ENCODE measurements at regions not wholly inside any gene's neighbourhood (a gene's known extent, or its start where the extent isn't known, plus 50 kb on each side); places are given as distances from the start of the nearest gene placed in this dataset.

DNA sequence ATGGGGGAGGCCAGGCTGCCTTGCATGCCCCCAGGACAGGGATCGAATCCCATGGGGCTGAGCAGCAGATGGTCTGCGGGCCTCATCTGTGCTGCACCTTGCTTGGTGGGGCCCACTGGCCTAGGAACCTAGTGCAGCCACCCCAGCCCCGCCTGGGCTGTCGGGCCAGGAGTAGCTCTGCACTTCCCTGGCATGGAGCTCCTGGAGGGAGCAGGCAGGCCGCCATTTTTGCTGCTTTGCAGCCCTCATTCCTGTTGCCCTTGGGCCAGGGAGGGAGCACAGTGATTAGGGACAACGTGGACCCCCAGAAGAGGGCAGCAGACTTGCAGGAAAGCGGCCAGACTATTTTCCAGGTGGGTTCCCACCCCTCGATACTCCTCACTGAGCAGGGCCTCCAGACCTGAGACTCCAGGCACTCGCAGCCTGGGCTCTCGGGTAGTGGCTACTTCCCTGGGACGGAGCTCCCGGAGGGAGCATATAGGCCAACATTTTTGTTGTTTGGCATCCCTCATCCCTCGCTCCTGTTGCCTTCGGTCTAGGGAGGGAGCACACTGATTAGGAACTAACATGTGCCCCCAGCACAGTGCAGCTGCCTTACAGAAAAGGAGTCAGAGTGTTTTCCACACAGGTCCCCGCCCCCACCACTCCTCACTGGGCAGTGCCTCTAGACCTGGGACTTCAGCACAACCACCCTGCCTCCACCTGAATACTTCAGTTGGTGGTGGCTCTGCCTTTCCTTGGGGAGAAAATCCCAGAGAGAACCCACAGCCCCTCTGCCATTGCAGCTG is 99.5 kb downstream of the MAIP1 start:
- DNase-seq = no peak

DNA sequence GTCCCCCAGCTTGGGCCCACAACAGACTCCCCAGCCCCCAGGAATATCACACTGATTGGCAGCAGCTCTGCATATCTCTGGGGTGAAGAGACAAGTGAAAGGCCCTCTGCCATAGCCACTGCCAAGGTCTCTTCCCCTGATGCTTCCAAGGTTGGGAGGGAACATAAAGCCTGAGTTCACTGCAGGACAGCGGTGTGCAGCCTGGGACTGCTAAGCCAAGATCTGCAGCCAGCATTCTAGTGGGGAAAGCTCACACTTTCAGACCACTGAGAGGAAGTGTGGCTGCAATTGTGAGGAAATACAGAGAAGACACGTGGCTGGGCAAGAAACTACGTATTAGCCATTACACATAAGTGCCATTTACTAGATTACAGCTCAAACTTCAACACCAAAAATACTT is 100.7 kb downstream of the MAIP1 start:
- DNase-seq = no peak

DNA sequence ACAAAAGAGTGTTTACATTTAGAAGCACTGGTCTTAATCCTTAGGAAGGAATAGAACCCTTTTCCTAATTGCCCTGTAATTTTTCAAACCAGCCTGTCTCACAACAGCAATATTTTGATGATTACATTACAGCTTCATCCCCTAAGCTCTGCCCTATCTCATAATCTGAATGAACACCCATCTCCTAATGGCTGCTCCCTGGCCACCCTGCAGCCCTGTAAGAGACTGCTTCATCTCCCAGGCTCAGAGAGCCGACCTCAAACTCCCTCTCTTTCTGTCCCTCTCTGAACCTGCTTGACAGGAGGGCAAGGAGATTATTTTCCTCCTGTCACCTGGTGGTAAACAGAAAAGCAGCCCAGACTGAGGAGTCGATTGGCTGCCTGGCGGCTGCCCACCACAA is 107.8 kb downstream of the MAIP1 start:
- no peak for DNase-seq

DNA sequence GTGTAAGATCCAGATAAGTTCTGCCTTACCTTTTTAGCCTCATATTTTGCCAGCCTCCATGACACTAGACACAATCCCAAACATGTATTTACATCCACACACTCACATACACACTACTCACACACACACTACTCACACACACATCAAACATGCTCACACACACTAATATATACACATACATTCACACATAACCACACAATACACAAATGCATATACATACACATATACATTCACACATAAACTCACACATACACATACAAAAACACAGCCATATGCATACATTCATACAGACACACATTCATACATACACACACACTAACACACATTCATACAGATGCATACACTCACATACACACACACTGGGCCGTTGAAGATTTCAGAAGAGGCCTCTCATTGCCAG is 109.5 kb downstream of the MAIP1 start:
- DNase-seq = no peak

DNA sequence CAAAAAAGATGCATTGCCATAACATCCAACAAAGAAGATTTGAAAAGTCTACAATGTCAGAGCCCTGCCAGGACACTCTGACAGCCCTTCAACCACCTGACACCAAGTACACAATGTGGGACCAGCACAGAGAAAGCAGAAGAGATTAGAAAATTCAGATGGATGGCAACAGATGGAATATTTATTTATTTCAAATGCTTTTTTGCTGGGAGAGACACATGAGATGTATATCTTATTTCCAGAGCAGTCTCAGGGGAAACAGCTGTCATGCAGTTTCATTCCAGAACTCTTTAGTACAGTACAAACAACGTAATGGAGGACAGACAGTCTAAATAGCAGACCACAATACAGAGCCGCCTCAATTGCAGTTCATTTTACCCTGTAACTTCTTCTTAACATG is 110.1 kb downstream of the MAIP1 start:
- DNase-seq = no peak

DNA sequence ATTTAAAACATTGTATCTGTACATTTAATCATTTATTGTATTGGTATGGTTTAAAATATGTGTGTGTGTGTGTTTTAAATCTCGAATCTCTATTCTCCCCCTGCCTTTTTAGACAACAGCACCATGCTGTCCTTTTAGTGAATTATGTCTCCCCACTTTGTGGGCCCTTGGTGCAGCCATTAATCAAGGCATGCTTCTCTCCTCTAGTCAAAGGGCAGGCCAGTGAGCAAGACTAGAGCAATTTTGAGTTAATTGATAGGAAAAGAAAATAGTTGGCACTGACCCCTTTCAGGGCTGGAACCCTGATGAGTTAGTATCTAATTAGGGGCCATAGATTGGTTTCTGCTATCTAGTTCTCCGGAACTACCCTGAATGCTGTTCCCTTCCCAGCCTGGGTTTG is 111.0 kb downstream of the MAIP1 start:
- no peak for DNase-seq

DNA sequence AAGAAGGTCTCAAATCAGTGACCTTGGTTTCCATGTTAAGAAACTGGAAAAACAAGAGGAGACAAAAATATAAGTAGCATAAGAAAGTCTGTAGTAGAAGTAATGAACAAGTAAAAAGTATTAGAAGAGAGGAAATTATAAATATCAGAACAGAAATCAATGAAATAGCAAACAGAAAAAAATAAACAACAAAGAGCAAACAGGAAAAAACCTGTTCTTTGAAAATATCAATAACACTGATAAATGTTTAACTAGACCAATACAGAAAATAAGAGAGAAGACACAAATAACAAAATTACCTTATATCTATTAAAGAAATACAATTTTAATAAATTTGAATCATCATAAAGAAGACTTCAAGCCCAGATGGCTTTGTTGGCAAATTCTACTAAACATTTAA is 113.3 kb downstream of the MAIP1 start:
- DNase-seq = no peak

DNA sequence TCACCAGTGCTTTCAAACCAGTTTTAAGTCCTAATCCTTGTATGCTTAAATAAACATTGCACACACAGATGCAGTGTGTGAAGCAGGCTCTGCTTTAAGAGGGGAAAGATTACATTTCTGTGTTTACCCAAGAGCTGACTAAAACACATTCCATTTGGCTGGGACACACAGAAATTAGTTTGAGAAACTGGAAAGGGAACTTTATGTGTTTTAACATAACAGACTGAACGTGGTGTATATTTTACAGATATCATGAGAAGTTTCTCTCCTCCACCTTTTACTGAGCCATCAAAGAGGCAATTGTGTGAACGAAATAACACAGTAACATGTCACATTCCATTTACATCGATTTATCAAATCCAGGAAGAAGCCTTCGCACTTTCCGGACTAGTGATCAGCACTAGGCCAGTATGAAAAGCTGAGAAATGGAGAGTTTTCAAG is 121.8 kb downstream of the MAIP1 start:
- peak; percentile 71 to 79 for DNase-seq

DNA sequence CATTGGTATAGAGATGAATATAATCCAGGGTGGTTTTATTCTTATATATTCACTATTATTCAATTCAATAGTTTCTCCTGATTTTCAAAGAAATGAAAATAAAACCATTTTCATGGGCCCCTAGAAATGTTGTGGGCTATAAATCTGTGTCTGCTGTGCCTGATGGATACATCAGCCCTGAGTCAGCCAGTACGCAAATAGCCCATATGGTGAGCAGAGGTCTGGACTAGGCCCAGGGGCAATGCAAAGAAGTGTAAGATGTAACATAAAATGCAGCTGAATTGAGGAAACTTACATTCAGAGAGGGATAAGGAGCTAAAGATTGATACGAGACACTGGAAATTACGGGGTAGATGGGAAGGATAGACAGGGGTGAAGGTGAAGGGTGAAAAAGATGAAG is 122.5 kb downstream of the MAIP1 start:
- no peak for DNase-seq

DNA sequence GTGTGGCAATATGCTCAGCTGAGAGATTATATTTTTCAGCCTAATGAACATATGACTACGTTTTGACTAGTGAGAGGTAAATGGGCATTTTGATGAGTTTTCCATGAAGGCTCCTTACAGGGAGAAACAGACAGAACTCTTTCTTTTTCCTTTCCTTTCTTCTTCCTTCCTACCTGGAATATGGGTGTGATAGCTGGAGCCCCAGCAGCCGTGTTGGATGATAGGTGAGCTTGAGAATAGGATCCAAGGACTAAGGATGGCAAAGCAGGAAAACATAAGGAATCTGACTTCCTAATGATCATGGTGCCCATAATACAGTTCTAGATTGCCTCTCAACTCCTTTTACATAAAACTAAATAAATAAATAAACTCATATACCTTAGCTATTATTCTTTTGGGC is 124.0 kb downstream of the MAIP1 start:
- no peak for DNase-seq

DNA sequence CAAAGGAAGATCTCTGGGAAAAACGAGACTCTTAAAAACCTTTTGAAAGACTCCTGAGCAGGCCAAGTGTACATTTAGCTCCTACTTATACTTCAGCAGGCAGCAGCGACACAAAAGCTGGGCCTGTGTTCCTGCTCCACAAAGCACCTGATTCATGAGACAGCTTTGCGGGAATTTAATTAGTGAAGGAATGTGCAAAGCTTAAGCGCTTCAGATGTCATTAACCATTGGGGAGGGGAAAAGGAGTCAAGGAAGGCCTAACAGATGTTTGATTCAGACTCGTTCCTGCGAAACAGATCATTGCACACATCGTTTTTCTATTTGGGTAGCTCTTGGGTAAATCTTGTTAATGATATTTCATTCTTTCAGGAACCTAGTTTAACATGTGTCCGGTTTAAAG is 125.9 kb downstream of the MAIP1 start:
- no peak for DNase-seq

DNA sequence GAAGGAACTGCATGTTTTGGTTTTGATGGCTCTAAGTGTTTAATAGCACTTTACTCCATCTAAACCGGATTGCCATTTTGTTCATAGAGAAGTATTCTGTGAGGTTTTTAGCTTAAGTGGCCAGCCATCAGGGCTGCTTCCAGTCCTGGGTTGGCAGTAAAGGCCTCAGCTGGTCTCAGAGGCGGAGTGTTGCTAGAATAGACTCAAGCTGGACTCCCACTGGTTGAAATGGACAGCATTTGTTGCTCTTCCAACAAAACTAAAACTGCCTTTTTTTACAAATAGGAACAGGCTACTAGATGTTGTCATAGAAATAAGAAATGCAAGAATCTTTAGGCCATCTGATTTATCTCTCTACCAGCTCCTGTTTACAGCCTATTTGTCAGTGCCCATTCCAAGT is 126.4 kb downstream of the MAIP1 start:
- DNase-seq = no peak

DNA sequence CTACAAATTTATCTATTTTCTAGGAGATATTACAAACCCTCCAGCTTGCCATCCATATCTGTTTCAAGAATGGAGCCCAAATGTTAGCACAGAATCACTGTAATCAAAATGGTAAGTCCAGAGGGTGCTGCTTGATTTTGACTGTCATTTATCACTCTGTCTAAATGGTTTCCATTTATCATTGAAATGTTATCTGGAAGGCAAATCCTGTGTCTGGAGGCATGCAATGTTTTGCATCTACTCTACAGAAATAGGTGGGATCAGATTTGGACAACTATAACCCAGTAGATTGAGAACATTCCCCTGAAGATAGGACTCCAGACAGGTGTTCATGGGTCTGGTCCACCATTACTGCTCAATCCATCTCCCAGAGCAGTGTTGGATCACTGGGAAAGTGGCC is 128.7 kb downstream of the MAIP1 start:
- no peak for DNase-seq

DNA sequence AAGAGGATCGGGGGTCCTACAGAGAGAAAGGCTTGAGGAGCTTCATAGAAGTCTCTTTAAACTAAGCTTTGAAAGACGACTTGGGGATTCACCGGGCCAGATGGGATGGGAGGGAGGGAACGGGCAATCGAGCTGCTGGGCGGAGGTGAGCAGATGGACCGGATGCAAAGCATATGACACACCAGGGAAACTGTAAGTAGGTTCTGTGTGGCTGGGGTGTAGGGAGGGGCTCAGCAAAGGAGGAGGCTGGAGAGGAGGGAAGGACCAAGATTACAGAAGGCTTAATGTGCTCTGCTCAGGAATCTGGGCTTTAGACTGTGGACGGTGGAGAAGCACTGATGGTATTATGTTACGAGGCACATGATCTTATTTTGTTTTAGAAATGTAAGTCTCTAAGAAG is 131.5 kb downstream of the MAIP1 start:
- DNase-seq = no peak

DNA sequence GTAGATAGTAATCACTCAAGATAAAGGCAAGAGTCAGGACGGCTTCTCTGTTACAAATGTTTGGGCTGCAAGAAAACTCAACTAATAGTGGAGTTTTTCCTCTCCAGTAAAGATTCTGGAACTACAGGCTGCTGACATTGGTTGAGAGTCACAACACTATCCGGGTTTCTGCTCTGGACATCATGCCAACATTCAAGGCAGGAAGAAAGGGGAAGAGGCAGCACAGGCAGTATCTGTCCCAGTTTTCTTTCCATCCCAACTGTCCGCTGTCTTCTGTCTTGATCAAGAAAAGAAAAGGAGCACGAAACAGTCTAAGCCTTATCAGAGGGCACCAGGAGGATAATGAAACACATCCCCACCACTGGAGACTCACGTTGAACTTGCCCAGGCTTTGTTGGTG is 132.1 kb downstream of the MAIP1 start:
- DNase-seq = no peak

DNA sequence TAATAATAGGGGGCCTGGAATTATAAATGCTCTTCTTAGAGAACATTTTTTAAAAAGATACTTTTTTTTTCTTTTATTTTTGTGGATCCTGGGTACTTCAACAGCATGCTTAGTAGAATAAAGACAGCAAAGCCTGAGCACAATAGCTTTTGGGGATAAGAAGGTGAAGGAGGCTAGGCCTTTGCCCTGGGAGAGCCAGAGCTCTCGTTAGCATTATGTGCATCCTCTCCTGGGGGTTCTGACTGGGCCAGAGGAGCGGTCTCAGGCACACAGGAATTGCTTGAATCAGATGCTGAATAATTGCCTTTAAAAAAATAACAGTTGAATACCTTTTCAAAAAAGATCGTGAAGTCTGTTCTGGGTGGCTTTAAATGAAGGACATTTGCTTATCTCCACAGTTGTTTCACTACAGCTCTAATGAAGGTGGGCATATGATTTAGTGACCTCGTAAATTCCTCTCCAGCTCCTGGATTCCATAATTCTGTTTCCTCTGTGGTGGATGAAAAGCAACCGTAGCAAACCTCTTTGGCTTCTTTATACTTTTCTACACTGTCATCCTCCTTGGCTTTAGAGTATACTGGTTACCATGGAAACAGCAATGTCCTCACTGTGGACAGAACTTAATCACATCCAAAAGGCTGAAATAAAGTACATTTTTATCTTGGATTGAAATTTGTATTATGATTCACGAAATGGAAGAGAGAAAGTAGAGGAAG is 133.8 kb downstream of the MAIP1 start:
- DNase-seq = no peak

DNA sequence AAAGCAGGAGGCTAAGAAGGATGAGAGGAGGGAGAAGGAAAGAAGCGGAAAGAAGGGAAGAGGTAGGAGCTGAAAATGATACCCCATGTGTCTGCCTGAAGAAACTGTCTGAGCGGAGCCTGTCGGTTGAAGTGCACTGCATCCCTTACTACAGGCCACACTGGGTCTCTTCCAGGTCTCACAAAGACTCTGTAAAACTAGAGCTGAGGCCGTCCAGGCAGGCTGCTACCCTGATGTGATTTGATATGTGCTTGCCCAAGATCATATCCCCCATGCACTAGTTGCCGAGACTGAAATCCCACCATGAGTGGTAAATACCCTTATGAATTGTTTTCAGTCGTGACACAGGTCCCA is 134.4 kb downstream of the MAIP1 start:
- no peak for DNase-seq

DNA sequence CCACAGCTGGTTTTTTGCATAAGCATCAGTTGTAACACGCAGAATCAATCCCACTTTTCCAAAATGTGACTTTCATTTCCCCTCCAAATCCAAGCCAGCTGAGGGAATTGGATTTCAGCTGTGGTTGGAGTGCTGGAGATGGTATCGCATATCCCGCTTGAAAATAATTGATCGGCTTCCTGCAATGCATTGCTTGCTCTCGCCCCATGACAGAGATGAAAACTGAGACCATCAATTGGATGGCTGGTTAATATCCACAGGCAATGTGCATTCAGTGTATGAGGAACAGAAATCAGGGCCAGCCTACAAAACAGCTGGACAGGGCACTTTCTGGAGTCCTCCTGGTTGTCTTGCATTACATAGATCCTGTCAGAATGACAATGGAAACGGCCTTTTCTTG is 135.3 kb downstream of the MAIP1 start:
- DNase-seq = no peak

DNA sequence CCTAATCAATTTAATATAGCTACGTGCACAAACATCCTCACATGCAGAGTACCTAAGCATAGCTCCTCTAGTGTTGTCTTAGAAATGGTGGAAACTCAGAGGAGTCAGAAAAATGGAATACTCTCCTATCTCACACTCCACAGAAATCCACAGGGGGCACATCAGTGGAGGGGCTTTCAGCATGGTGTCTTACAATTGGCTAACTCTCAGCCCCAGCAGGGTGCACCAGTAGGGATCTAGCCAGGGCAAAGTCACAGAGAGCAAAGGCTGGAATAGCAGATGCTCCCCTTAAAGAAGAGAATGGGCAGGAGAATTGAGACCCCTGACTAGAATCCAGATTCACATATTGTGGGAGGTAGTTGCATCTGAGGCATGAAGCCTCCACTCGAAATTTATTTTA is 135.7 kb downstream of the MAIP1 start:
- no peak for DNase-seq

DNA sequence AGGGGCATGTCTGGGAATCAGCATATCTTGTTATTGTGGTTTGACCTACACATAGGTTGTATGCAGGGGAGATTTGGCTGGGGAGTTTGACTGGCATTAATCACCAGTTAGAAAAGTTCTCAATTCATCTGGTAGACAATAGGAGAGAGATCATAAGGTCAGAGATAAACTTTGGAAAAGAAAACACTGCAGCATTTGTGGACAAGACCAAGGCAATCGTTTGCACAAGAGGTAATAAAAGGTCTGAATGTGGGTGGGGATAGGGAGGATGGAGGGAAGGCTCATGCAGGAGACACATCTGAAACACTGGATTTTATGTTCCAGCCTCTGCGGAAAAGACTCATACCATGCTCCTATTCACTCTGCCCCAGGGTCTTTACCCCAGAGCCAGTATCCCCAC is 136.9 kb downstream of the MAIP1 start:
- no peak for DNase-seq

DNA sequence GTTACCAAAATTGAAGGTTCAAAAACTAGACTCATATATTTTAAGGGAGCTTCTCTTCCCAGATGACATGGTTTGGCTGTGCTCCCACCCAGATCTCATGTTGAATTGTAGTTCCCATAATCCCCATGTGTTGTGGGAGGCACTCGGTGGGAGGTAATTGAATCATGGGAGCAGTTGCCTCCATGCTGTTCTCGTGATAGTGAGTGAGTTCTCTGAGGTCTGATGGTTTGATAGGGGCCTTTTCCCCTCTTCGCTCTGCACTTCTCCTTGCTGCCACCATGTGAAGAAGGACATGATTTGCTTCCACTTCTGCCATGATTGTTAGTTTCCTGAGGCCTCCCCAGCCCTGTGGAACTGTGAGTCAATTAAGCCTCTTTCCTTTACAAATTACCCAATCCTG is 140.1 kb downstream of the MAIP1 start:
- no peak for DNase-seq

DNA sequence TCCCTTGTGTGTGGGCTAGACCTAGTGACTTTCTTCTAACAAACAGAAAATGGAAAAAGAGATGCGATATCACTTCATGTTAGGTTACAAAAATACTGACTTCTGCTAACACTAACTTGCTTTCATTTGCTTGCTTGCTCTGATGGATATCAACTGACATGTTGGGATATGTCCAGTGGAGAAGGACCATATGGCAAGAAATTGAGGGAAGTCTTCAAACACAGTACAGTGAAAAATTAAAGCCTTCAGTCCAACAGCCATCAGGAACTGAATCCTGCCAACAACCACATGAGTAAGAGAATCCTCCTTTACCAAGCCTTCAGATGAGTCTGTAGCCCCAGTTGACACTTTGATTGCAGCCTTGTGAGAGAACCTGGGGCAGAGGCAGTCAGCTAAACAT is 143.9 kb downstream of the MAIP1 start:
- DNase-seq = no peak

DNA sequence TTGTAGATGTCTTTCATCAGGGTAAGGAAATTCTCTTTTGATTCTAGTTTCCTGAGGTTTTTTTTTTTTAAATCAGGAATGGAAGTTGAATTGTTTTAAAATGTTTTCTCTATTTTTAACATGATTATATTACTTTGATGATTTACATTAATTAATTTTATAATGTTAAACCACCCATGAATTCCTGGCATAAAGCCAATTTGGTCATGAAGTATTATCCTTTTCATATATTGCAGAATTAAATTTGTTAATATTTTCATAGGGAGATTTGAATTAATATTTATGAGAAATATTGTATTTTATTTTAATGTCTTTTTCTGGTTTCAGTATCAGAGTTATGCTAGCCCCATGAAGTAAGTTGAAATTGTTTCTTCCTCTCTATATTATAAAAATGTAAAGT is 144.6 kb downstream of the MAIP1 start:
- DNase-seq = no peak

DNA sequence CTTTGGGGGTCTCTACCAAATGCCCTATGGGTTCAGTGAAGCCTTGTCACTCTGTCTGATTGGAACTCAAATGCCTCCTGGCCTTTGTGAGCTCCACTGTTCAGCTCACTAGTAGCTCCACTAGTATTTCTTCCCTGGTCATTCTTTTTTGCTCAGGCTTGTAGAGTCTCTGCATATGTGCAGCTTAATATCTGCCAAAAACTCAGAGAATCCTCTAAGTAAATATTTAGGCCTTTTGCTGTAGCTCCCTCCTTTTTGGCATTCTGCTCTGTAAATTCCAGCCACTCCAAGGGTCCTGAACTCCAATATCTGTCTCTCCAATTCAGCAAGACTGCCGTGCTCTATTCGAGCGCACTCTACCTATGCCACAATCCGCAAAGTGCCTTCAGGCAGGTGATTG is 146.5 kb downstream of the MAIP1 start:
- DNase-seq = peak; percentile 35 to 38
